PFSK-1 (cell line): ENCODE measurements at regions not wholly inside any gene's neighbourhood (a gene's known extent, or its start where the extent isn't known, plus 50 kb on each side); places are given as distances from the start of the nearest gene placed in this dataset.

Experiments
- FOXP2 ChIP-seq: optimal IDR thresholded peaks from 2 replicates; pipeline ENCODE3; 2011; ENCODE audit warnings: borderline replicate concordance, control low read depth, inconsistent platforms; ENCODE audit not compliant: insufficient read depth; ENCODE audit errors: extremely low read length, extremely low read depth
- POLR2AphosphoS5 ChIP-seq: IDR thresholded peaks from 2 replicates; pipeline ENCODE4 v1.6.1; 2012; ENCODE audit warnings: low read depth, mild to moderate bottlenecking, control low read depth, low read length, moderate library complexity
- SIN3A ChIP-seq: IDR thresholded peaks from 2 replicates; pipeline ENCODE4 v1.6.1; 2012; ENCODE audit warnings: mild to moderate bottlenecking, low read length, moderate library complexity, borderline replicate concordance; ENCODE audit not compliant: insufficient read depth
- TAF1 ChIP-seq: IDR thresholded peaks from 2 replicates; pipeline ENCODE4 v1.6.1; 2012; ENCODE audit warnings: low read length, control low read depth, borderline replicate concordance; ENCODE audit not compliant: insufficient read depth
- TF ChIP-seq, protein P1 (sequence below), 2 experiments: IDR thresholded peaks; 2 replicates each; pipeline versions ENCODE4 v1.6.1 to v1.8.0; 2011 to 2012; ENCODE audit warnings: low read depth in 2 of 2, low read length in 2 of 2, control low read depth in 1 of 2, inconsistent platforms in 1 of 2, mild to moderate bottlenecking in 1 of 2, moderate library complexity in 1 of 2; ENCODE audit not compliant: insufficient read depth in 1 of 2

DNA sequence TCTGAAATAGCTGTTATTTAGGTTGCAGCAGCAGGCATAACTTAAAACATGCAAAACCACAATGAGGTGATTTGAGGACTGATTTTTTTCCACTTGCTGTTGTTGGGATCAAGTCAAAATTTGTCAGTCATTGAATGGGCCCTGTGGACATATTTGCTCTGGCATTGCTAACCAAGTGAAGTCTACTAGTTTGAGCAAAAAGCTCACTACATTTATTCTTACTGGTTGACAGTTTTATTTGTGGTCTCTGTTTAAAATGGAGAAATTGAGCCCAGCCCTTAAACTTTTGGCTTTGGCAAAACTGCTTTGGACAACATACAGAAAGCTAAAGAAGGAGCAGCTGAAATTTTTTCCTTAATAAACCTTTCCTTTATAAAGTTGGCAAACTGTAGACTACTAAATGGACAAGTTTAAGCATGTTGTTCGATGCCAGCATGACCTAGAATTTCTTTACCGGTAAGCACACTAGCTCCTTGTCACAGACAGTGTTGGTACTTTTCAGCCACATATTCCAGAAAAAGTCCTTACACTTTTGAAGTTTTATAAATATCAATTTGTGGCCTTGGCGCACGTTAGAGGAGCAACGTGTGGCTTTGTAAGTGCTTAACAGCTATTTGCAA, 234.6 kb downstream of the USP25 start:
- TF ChIP-seq, protein P1, sequence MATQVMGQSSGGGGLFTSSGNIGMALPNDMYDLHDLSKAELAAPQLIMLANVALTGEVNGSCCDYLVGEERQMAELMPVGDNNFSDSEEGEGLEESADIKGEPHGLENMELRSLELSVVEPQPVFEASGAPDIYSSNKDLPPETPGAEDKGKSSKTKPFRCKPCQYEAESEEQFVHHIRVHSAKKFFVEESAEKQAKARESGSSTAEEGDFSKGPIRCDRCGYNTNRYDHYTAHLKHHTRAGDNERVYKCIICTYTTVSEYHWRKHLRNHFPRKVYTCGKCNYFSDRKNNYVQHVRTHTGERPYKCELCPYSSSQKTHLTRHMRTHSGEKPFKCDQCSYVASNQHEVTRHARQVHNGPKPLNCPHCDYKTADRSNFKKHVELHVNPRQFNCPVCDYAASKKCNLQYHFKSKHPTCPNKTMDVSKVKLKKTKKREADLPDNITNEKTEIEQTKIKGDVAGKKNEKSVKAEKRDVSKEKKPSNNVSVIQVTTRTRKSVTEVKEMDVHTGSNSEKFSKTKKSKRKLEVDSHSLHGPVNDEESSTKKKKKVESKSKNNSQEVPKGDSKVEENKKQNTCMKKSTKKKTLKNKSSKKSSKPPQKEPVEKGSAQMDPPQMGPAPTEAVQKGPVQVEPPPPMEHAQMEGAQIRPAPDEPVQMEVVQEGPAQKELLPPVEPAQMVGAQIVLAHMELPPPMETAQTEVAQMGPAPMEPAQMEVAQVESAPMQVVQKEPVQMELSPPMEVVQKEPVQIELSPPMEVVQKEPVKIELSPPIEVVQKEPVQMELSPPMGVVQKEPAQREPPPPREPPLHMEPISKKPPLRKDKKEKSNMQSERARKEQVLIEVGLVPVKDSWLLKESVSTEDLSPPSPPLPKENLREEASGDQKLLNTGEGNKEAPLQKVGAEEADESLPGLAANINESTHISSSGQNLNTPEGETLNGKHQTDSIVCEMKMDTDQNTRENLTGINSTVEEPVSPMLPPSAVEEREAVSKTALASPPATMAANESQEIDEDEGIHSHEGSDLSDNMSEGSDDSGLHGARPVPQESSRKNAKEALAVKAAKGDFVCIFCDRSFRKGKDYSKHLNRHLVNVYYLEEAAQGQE (IDR thresholded peaks at IDR 0.05; ENCODE audit: insufficient read depth in 1 of 2, low read depth in 2 of 2, low read length in 2 of 2): no peak
- TF ChIP-seq TAF1 (no peak), POLR2AphosphoS5 (no peak), FOXP2 (no peak), SIN3A (no peak)

DNA sequence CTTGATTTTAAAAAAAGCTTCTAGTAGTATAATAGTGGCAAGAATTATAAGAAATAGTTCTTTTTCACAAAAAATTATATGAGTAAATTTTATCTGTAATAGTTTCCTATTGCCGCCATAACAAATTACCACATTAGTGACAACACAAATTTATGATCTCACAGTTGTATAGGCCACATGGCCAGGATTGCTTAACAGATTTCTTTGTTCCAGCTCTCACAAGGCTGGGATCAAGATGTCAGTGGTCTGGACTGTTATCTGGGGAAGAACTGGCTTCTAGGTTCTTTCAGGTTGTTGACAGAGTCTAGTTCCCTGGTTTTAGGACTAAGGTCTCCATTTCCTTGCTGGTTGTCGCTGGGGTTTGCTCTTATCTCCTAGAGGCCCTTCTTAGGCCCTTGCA, 236.4 kb downstream of the USP25 start:
- TF ChIP-seq FOXP2 (no peak), POLR2AphosphoS5 (no peak), TAF1 (no peak), SIN3A (no peak)
- TF ChIP-seq, protein P1 (IDR thresholded peaks at IDR 0.05; ENCODE audit: insufficient read depth in 1 of 2, low read depth in 2 of 2, low read length in 2 of 2): no peak

DNA sequence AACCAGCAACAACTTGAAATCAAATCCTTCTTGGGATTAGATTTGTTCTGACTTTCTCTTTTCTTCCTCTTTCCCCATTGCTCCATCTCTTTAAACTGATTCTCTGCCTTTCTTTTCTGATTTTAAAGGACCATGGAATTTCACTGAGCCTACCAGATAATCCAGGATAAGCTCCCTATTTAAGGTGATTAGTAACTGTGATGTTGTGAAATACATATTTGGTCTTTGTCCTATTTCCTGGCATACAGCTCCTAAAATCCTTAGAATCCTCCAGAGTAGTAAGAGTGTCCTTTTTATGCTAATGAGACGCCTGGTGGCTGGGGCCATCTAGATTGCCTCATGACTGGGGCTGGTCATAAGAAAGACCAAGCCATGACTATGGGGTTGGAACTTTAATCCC, 236.9 kb downstream of the USP25 start:
- TF ChIP-seq TAF1 (no peak), POLR2AphosphoS5 (no peak), FOXP2 (no peak), SIN3A (no peak)
- TF ChIP-seq, protein P1 (IDR thresholded peaks at IDR 0.05; ENCODE audit: insufficient read depth in 1 of 2, low read depth in 2 of 2, low read length in 2 of 2): no peak

DNA sequence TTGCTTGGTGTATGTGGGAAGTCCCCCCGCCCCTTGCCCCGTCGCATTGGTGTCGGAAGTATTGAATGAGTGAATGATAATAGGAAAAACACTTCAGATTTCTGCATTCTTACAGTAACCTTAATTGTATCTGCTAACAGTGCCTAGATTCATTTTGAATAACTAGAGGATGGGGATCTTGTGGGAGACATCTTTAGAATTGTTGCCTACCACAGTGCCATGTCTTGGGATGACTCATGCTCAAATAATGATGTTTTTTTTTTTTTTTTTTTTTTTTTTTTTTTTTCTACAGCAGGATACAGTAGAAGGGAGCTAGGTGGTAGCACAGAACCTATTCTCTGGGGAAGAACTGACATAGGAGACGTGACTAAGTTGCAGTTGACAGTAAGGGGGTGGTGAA, 237.9 kb downstream of the USP25 start:
- TF ChIP-seq FOXP2 (no peak), POLR2AphosphoS5 (no peak), SIN3A (no peak), TAF1 (no peak)
- TF ChIP-seq, protein P1 (IDR thresholded peaks at IDR 0.05; ENCODE audit: insufficient read depth in 1 of 2, low read depth in 2 of 2, low read length in 2 of 2): no peak

DNA sequence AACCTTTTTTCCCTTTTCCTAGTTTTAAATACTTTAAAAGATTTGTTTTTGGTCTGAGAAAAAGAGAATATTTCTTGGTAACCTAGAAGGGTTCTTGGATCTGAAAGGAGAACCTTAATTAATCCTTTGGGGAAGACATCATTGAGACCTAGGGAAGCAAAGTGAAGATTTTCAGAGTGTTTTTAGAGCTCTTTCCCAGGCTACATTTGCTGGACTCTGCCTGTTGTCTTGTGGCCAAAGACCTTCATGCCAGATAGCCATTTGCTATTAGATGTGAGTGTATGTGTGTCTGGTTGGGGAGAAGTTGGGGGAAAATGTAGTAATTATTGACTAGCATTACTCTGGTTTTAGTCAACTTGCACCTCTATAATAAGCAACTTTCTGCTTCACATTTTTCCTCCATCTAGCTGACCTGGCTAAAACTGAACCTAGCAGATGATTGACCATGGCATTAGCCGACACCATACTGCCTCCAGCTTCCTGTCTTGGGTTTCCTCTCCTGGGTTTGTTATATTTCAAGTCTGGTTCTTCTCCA, 239.1 kb downstream of the USP25 start:
- TF ChIP-seq TAF1 (no peak), SIN3A (no peak), POLR2AphosphoS5 (no peak), FOXP2 (no peak)
- TF ChIP-seq, protein P1 (IDR thresholded peaks at IDR 0.05; ENCODE audit: insufficient read depth in 1 of 2, low read depth in 2 of 2, low read length in 2 of 2): no peak
